Subcutaneous abdominal adipose tissue (tissue), 5 donors: ENCODE measurements at regions not wholly inside any gene's neighbourhood (a gene's known extent, or its start where the extent isn't known, plus 50 kb on each side); places are given as distances from the start of the nearest gene placed in this dataset.

Experiments used
- H3K27ac ChIP-seq: one replicate; pipeline ENCODE4 v1.7.0; 2013; ENCODE audit warnings: low read depth, mild to moderate bottlenecking, inconsistent platforms, low read length, moderate library complexity
- H3K27me3 ChIP-seq, 5 donors: one replicate each; pipeline ENCODE4 v1.7.0; 2013; ENCODE audit warnings: low read length in 5 of 5, inconsistent platforms in 1 of 5; ENCODE audit not compliant: control insufficient read depth in 5 of 5, insufficient read depth in 4 of 5
- H3K36me3 ChIP-seq, 5 donors: one replicate each; pipeline ENCODE4 v1.7.0; 2013; ENCODE audit warnings: low read length in 5 of 5; ENCODE audit not compliant: control insufficient read depth in 5 of 5, insufficient read depth in 5 of 5
- H3K4me1 ChIP-seq, 5 donors: one replicate each; pipeline ENCODE4 v1.7.0; 2013; ENCODE audit warnings: low read length in 5 of 5, mild to moderate bottlenecking in 3 of 5, moderate library complexity in 1 of 5; ENCODE audit not compliant: control insufficient read depth in 5 of 5, insufficient read depth in 5 of 5
- H3K4me3 ChIP-seq, 5 donors: one replicate each; pipeline ENCODE4 v1.7.0; 2013; ENCODE audit warnings: low read length in 5 of 5, low read depth in 1 of 5
- H3K9ac ChIP-seq, 5 donors: one replicate each; pipeline ENCODE4 v1.7.0; 2013; ENCODE audit warnings: low read length in 5 of 5, mild to moderate bottlenecking in 4 of 5, moderate library complexity in 3 of 5
- H3K9me3 ChIP-seq, 5 donors: one replicate each; pipeline ENCODE4 v1.7.0; 2013; ENCODE audit warnings: low read length in 5 of 5; ENCODE audit not compliant: control insufficient read depth in 5 of 5
- donor health status: healthy.
- donor health status: healthy.
- donor health status: healthy.
- donor health status: healthy.
- donor health status: healthy.

DNA sequence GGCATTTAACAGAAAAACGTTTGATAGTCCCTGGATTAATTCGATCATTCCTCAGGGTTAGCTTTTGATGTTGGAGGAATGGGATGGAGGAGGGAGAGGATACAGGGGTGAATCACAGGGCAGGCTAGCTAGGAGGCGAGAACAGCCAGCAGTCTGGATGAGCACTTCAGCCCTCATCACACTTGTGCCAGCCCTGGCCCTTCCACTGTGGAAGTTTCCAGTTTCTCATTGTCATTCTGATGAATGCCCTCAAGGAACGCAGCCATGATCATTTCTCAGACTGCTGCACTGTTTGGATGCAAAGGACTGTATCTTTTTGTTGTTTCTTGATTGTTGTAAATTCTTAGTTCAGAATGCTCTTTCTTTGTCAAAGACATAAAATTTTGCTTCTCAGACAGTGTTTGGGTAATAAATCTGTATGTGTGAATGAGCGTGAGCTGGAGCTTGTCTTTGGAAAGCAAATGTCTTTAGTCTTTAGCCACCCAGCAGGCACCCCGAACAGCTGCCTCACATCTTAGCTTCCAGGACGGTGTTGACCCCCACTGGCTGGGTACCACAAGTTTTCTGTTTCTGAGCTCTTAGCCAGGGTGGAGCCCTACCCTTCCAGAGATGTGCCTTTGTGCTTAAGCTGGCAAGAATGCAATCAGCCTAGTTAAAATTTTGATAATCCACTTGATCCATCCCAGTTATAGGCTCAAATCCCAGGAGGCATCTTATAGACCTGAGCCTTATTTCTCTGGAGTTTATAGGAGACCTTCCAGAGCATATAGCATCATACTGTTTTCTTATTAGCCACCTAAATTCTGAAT lies 121.1 kb downstream of the PDCD6IP start:
- peaks cover 0 to 3% (median 0%) of the 10 kb centered on the region in 5 donors for H3K9me3 ChIP-seq
- no peaks in the 10 kb centered on the region for H3K36me3 ChIP-seq
- no peak overlapping the region for H3K27ac ChIP-seq
- no peak overlapping the region for H3K9ac ChIP-seq
- no peak overlapping the region for H3K4me3 ChIP-seq
- no peaks in the 10 kb centered on the region for H3K4me1 ChIP-seq
- H3K27me3 ChIP-seq, result peaks cover 0 to 3% (median 0%) of the 10 kb centered on the region in 5 donors

DNA sequence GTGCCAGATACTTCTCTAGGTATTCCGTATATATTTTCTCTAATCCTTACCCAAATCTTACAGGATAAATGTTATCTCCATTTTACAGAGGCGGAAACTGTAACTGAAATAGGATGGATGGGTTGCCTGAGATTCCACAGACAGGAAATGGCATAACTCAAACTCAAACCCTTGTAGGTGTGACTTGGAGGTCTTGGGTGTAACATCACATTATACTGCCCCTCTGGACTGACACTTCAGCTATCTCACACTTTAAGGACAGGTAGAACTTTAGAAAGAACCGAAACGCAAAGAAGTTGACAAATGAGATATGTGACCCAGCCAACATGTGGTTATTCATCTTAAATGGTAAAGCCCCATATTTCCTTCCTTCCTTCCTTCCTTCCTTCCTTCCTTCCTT lies 122.1 kb downstream of the PDCD6IP start:
- Histone ChIP-seq H3K9me3 (peaks cover 0 to 3% (median 0%) of the 10 kb centered on the region in 5 donors), H3K36me3 (no peaks in the 10 kb centered on the region), H3K4me3 (no peak overlapping the region), H3K27me3 (peaks cover 0 to 3% (median 0%) of the 10 kb centered on the region in 5 donors), H3K9ac (no peak overlapping the region), H3K4me1 (no peaks in the 10 kb centered on the region), H3K27ac (no peak overlapping the region)

DNA sequence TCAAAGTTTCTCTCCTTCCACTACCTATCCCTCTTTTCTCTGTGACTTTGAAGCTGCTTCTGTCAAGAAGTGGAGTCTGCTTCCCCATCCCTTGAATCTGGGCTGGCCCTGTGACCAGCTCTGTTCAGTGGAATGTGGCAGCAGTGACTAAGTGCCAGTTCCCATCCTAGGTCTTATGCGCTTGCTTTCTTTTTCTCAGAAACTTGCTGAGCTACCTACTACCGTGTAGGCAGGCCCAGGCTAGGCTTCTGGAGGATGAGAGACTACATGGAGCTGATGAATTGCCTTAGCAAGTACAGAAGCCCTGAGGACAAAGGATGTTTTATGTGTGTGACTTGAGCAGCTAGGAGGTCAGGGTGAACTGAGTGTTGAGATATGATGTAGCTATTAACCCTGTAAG lies 123.2 kb downstream of the PDCD6IP start:
- Histone ChIP-seq H3K4me3 (no peak overlapping the region), H3K9ac (no peak overlapping the region), H3K27me3 (no peaks in the 10 kb centered on the region), H3K27ac (no peak overlapping the region), H3K36me3 (no peaks in the 10 kb centered on the region), H3K4me1 (no peaks in the 10 kb centered on the region), H3K9me3 (peaks cover 0 to 3% (median 0%) of the 10 kb centered on the region in 5 donors)

- Histone ChIP-seq H3K9ac (no peak overlapping the region), H3K9me3 (peaks cover 0 to 3% (median 0%) of the 10 kb centered on the region in 5 donors), H3K4me3 (no peak overlapping the region)
Measured at GRCh38 chr3:33926998-33927605, 128.7 kb downstream of the PDCD6IP start.

DNA sequence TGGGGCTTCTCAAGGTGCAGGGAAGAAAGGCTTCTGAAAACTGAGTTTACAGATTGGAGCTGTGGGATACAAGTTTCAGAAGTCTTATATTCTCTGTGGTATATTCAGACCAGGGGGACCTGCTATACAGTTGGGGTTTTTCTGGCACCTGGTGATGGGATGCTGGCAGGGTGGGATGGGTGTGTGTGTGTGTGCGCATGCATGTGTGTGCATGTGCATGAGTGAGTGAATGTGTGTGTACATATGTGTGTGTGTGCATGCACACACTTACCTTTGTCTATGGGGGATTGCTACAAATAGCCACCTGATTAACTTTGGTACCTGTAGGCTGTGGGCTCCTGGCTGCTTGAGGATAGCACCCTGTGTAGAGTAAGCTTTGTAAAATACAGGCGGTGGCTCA lies 131.4 kb downstream of the PDCD6IP start:
- H3K36me3 ChIP-seq, result no peaks in the 10 kb centered on the region
- no peaks in the 10 kb centered on the region for H3K9me3 ChIP-seq
- no peak overlapping the region for H3K27ac ChIP-seq
- no peak overlapping the region for H3K9ac ChIP-seq
- peaks cover 0 to 2% (median 0%) of the 10 kb centered on the region in 5 donors for H3K4me1 ChIP-seq
- no peak overlapping the region for H3K4me3 ChIP-seq
- H3K27me3 ChIP-seq, result no peaks in the 10 kb centered on the region

More at GRCh38 chr3:33926998-33927605, 128.7 kb downstream of the PDCD6IP start:
- H3K27ac ChIP-seq, result no peak overlapping the region
- peaks cover 0 to 2% (median 0%) of the 10 kb centered on the region in 5 donors for H3K4me1 ChIP-seq
- no peaks in the 10 kb centered on the region for H3K27me3 ChIP-seq
- H3K36me3 ChIP-seq, result no peaks in the 10 kb centered on the region

DNA sequence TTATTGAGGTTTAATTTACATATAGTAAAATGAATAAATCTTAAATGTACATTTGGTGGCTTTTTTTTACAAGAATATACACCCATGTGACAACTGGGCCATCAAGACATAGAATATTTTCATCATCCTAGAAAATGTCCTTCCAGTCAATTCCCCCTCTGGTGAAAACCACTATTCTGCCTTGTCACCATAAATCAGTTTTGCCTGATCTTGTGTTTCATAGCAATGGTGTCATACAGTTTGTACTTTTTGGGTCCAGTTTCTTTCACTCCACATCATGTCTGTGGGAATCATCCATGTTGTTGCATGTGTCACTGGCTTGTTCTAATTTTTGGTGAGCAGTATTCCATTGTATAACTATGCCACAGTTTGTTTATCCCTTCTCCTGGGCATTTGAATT lies 133.1 kb downstream of the PDCD6IP start:
- peaks cover 0 to 2% (median 0%) of the 10 kb centered on the region in 5 donors for H3K4me1 ChIP-seq

GRCh38 chr3:33932010-33932764 lies 133.8 kb downstream of the PDCD6IP start:
- H3K27me3 ChIP-seq, result no peaks in the 10 kb centered on the region

More for the DNA sequence above, 133.1 kb downstream of the PDCD6IP start:
- no peak overlapping the region for H3K27ac ChIP-seq
- no peaks in the 10 kb centered on the region for H3K36me3 ChIP-seq
- H3K9me3 ChIP-seq, result no peaks in the 10 kb centered on the region
- no peak overlapping the region for H3K9ac ChIP-seq
- no peak overlapping the region for H3K4me3 ChIP-seq
- H3K27me3 ChIP-seq, result no peaks in the 10 kb centered on the region

DNA sequence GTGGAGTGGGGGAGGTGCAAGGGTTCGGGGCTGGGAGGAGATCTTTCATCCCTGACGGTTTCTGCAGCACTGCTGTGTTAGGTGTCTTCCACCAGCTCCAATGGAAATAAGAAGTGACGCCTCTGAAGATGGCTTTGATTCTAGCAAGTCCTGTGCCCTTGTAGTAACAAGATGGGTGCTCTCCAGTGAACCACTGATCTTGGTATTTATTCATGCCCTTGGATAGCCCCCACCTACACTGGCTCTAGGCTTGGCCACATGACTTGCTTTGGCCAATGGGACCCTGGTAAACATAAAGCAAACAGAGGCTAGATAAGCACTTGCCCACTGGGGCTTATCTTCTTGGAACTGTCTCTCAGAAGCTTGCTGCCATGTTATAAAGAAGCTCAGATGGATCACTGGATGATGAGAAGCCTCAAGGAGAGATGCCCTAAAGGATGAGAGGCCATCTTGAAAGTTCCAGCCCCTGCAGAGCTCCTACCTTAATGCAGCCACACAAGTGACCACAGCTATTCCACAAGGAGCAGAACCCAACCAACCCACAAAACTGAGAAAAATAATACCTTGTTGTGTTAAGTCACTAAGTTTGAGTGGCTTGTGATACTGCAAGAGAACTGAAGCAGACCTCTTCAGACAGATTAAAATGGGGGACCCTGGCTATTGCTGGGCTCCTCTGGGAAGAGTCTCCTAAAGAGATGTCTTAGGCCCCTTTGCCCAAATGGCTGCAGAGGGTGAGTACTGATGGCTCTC lies 137.9 kb downstream of the PDCD6IP start:
- no peaks in the 10 kb centered on the region for H3K27me3 ChIP-seq
- H3K36me3 ChIP-seq, result no peaks in the 10 kb centered on the region
- no peak overlapping the region for H3K4me3 ChIP-seq

More at GRCh38 chr3:33932010-33932764, 133.8 kb downstream of the PDCD6IP start:
- H3K4me1 ChIP-seq, result peaks cover 0 to 2% (median 0%) of the 10 kb centered on the region in 5 donors
- H3K4me3 ChIP-seq, result no peak overlapping the region
- H3K9ac ChIP-seq, result no peak overlapping the region
- H3K9me3 ChIP-seq, result no peaks in the 10 kb centered on the region
- no peak overlapping the region for H3K27ac ChIP-seq
- no peaks in the 10 kb centered on the region for H3K36me3 ChIP-seq

GRCh38 chr3:33936921-33937525 lies 138.6 kb downstream of the PDCD6IP start:
- Histone ChIP-seq H3K4me3 (no peak overlapping the region), H3K36me3 (no peaks in the 10 kb centered on the region), H3K9me3 (no peaks in the 10 kb centered on the region), H3K9ac (no peak overlapping the region), H3K27ac (no peak overlapping the region), H3K4me1 (no peaks in the 10 kb centered on the region), H3K27me3 (no peaks in the 10 kb centered on the region)

More for the DNA sequence above, 137.9 kb downstream of the PDCD6IP start:
- Histone ChIP-seq H3K9ac (no peak overlapping the region), H3K27ac (no peak overlapping the region), H3K4me1 (no peaks in the 10 kb centered on the region), H3K9me3 (no peaks in the 10 kb centered on the region)
